Cerebellar cortex (tissue), 1 donor: ENCODE measurements at regions not wholly inside any gene's neighbourhood (a gene's known extent, or its start where the extent isn't known, plus 50 kb on each side); places are given as distances from the start of the nearest gene placed in this dataset.

ENCODE experiments used
- DNase-seq: peaks from one replicate; pipeline ENCODE4 v3.0.0-alpha.2; 2015; ENCODE audit warnings: low spot score

GRCh38 chr11:116413301-116414242 is 359.2 kb downstream of the BUD13 start:
- no peak for DNase-seq

GRCh38 chr11:116412118-116412889 is 360.5 kb downstream of the BUD13 start:
- no peak for DNase-seq

GRCh38 chr11:116409238-116409637 is 363.5 kb downstream of the BUD13 start:
- DNase-seq, result no peak

- no peak for DNase-seq
These were observed 366.7 kb downstream of the BUD13 start for GRCh38 chr11:116406042-116406441.

GRCh38 chr11:116404462-116404798 is 368.4 kb downstream of the BUD13 start:
- no peak for DNase-seq

GRCh38 chr11:116403794-116404461 is 368.9 kb downstream of the BUD13 start:
- DNase-seq, result no peak

GRCh38 chr11:116400081-116400480 is 372.7 kb downstream of the BUD13 start:
- peak; percentile 19 for DNase-seq

- peak; percentile 11 for DNase-seq
These were observed 375.1 kb downstream of the BUD13 start for GRCh38 chr11:116397602-116398084.

- DNase-seq, result no peak
These were observed 376.5 kb downstream of the BUD13 start for GRCh38 chr11:116396331-116396730.

GRCh38 chr11:116394022-116394421 is 378.8 kb downstream of the BUD13 start:
- no peak for DNase-seq

- DNase-seq, result no peak
These were observed 381.8 kb downstream of the BUD13 start for GRCh38 chr11:116390963-116391362.

- no peak for DNase-seq
These were observed 384.6 kb downstream of the BUD13 start for GRCh38 chr11:116388146-116388545.

- no peak for DNase-seq
These were observed 385.1 kb downstream of the BUD13 start for GRCh38 chr11:116387641-116388040.

- DNase-seq, result peak; percentile 34
These were observed 386.6 kb downstream of the BUD13 start for GRCh38 chr11:116386118-116386699.

GRCh38 chr11:116384876-116385275 is 387.9 kb downstream of the BUD13 start:
- DNase-seq, result peak; percentile 64

- no peak for DNase-seq
These were observed 388.4 kb downstream of the BUD13 start for GRCh38 chr11:116384407-116384806.

- no peak for DNase-seq
These were observed 393.5 kb downstream of the BUD13 start for GRCh38 chr11:116379185-116379828.

- DNase-seq, result no peak
These were observed 396.2 kb downstream of the BUD13 start for GRCh38 chr11:116376547-116376946.

GRCh38 chr11:116376054-116376453 is 396.7 kb downstream of the BUD13 start:
- DNase-seq, result no peak

- no peak for DNase-seq
These were observed 397.6 kb downstream of the BUD13 start for GRCh38 chr11:116375221-116375620.

- no peak for DNase-seq
These were observed 398.7 kb downstream of the BUD13 start for GRCh38 chr11:116374085-116374484.
